GM19438 (cell line): ENCODE measurements at regions not wholly inside any gene's neighbourhood (a gene's known extent, or its start where the extent isn't known, plus 50 kb on each side); places are given as distances from the start of the nearest gene placed in this dataset.
A peak's percentile ranks its signal among the peaks of the same experiment; 100 is the strongest.

Source experiments
- ATAC-seq: cut with Tn5 transposase; IDR thresholded peaks from one replicate; pipeline ENCODE4 v1.9.1; 2021; ENCODE audit warnings: low read depth; ENCODE audit not compliant: unreplicated experiment

DNA sequence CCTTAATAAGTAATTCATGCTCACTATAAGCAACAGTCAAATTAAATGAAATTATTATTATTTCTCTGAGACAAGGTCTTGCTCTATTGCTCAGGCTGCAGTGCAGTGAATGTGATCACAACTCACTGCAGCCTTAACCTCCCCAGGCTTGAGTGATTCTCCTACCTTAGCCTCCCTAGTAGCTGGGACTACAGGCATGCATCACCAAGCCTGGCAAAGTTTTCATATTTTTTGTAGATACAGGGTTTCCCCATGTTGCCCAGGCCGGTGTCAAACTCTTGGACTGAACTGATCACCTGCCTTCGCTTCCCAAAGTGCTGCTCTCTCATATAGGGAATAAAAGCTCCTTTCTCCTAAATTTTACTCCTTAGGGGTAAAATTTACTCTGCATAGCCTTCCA, 74.9 kb upstream of the GAREM1 start:
- no peak for ATAC-seq

DNA sequence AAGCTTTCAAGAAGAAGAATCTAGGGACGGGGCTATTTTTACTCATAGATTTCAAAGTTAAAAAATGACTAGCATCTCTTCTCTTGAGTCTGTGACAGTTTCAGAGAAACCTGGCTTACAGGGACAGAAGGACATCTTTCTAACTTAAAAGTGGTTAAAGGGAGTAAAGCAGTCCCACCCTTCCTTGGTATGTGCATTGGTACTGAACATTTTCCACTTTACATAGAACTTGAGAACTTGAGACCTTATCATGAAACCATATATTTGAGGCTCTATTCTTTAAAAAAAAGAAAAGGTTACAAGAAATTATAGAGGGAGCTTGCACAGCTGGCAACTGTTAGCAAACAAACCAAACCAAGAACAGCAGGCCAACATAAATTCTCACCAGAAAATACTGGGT, 73.4 kb upstream of the GAREM1 start:
- ATAC-seq = no peak

DNA sequence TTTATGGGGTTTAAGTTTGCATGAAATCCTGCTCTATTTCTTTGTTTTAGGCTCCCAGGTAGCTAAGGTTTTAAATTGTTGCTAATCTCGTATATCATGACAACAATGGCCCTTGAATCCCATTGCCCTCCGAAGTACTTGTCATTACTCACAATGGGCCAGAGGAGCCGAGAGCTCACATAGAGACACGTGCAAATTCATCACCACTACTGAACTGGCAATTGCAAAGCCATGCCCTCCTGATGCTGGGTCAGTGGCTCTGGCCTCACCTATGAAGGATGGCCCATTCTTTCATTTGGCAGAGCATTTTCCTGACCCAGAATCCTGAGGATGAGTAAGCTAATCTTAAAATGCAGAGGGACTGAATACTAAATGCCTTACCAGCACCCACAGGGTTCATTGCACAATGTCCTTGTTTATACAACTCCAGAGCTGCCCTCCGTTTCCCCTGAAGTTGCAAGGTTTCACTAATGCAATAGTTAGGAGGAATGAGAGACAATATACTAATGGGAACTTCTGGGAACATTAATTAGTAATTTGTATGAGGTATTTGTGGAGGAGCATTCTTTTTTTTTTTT, 71.6 kb upstream of the GAREM1 start:
- ATAC-seq = no peak

DNA sequence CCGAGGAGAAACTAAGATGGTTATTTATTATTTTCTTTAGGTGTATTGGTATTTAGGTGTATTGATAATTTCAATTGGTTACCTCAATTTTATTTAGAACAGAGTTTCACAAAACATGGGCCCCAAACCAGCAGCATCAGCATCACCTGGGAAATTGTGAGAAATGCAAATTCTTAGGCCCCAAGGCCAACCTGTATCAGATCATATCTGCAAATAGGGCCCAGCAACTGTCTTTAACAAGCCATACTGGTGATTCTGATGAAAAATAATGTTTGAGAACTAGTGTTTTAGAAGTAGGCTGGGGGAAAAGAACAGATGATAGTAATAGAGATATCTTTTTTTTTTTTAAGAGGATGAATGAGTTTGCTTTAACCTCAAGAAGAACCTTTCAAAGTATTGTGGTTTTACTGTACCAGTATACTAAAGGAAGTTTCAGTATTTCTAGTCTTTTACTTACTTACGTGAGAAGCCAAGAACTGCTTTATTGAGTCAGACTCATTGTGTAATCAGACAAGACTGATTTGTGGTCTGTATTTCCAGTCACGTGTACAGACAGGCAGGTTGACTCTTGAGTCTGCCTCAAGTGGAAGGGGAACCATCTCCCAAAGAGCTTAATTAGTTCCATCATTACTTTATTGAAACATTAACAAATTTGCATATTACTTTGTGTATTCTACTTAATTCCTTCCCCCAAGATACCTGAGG, 60.4 kb upstream of the GAREM1 start:
- ATAC-seq = peak; percentile 80

DNA sequence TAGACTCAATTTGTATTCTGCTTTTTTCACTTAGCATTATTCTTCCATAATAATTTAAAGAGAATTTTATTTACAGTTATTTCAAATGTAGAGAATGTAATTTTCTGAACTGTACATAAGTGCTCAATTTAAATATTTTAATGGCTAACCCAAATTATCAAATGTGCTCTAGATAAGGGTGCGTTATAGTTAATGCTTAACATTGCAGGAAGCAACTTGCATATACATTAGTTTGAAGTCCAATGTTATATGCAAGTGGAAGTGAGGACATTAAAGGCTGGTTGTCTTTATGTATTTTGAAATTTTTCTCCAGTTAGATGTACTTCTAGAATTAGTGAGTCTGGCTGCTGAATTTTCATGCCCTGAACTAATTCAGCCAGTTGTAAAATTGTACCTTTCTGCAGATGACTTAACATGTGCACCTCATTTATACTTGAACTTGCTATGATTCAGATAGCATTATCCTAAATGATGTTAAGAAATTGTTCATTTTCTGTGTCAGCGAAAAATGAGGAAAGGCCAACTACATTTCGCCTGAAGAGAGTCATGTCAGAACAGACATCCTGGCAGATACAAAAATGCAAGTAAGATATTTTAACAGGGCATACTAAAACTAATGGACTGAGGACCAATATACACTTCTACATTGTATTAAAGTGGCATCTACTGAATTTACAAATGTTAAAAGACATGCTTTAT, 59.2 kb upstream of the GAREM1 start:
- no peak for ATAC-seq

DNA sequence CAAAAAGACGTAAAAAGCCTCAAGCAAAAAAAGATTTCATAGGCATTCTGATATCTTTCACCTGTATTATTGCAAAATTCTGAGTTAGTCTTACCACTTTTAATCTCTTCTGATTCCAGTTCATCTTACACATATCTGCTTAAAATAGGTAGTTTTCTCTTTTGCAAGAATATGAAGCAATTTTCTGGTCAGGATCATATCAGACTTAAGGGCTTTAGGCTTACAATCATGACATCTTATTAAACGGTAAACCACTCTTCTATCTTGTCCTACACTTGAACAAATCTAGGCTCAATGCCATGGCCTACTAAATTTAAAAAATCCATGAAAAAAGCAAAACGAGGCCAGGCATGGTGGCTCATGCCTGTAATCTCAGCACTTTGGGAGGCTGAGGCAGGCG, 50.1 kb upstream of the GAREM1 start:
- ATAC-seq = no peak
